Mesodermal cell (in vitro differentiated cells): ENCODE measurements at regions not wholly inside any gene's neighbourhood (a gene's known extent, or its start where the extent isn't known, plus 50 kb on each side); places are given as distances from the start of the nearest gene placed in this dataset.
A peak's percentile ranks its signal among the peaks of the same experiment; 100 is the strongest.

Source experiments
- H3K27ac ChIP-seq: 2 replicates; pipeline ENCODE4 v1.7.0; 2013; ENCODE audit warnings: mild to moderate bottlenecking, low read depth, low read length, moderate library complexity; ENCODE audit not compliant: severe bottlenecking
- H3K36me3 ChIP-seq: 2 replicates; pipeline ENCODE4 v1.7.1; 2013; ENCODE audit warnings: mild to moderate bottlenecking, low read length, moderate library complexity; ENCODE audit not compliant: control insufficient read depth, insufficient read depth
- H3K4me1 ChIP-seq: one replicate; pipeline ENCODE4 v1.7.1; 2013; ENCODE audit warnings: mild to moderate bottlenecking, low read length; ENCODE audit not compliant: insufficient read depth, control insufficient read depth, poor library complexity, severe bottlenecking
- H3K4me3 ChIP-seq: 2 replicates; pipeline ENCODE4 v1.7.0; 2013; ENCODE audit warnings: low read length, control low read depth, mild to moderate bottlenecking; ENCODE audit not compliant: insufficient read depth, poor library complexity, severe bottlenecking; ENCODE audit errors: extremely low read depth
- H3K9me3 ChIP-seq: 2 replicates; pipeline ENCODE4 v1.7.1; 2013; ENCODE audit warnings: mild to moderate bottlenecking, low read length, moderate library complexity; ENCODE audit not compliant: control insufficient read depth
- WGBS, 2 experiments: methylation state at CpG; one replicate each; pipeline ENCODE4 v1.1.5; 2013; ENCODE audit warnings: missing lambda C conversion rate in 2 of 2; ENCODE audit not compliant: insufficient coverage in 2 of 2; 5-methylcytosine and 5-hydroxymethylcytosine counted together

GRCh38 chr14:95466506-95466905, 49.9 kb downstream of the SYNE3 start:
- H3K36me3 ChIP-seq: peaks cover 5% of the 10 kb centered on the region
- no peak overlapping the region for H3K4me3 ChIP-seq
- WGBS, 2 experiments: 48 to 63% methylated on average over 3 to 4 of the region's 4 CpGs
- H3K4me1 ChIP-seq: peaks cover 9% of the 10 kb centered on the region
- no peak overlapping the region for H3K27ac ChIP-seq
- H3K9me3 ChIP-seq: no peaks in the 10 kb centered on the region

GRCh38 chr14:95465936-95466335, 50.5 kb downstream of the SYNE3 start:
- H3K4me3 ChIP-seq: no peak overlapping the region
- peaks cover 5% of the 10 kb centered on the region for H3K36me3 ChIP-seq
- peaks cover 14% of the 10 kb centered on the region for H3K4me1 ChIP-seq
- no peaks in the 10 kb centered on the region for H3K9me3 ChIP-seq
- H3K27ac ChIP-seq: no peak overlapping the region
- WGBS, 2 experiments: 91 to 93% methylated on average over 12 to 15 of the region's 15 CpGs

DNA sequence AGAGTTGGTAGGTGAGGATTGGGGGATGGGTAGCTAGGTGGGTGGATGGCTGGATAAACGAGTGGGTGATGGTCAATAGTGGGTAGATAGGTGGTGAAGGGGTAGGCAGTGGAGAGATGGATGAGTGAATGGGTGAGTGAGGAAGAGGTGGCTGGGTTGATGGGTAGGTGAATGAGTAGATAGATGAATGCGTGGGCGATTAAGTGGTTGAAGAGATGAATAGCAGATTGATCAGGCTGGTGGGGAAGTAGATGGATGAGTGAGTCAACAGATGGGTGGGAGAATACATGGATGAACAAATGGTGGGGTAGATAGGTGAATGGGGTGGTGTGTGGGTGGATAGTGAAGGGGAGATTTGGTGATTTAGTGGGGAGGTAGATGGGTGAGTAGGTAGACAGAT, 51.1 kb downstream of the SYNE3 start:
- no peak overlapping the region for H3K4me3 ChIP-seq
- H3K36me3 ChIP-seq: peaks cover 5% of the 10 kb centered on the region
- no peak overlapping the region for H3K27ac ChIP-seq
- H3K9me3 ChIP-seq: no peaks in the 10 kb centered on the region
- H3K4me1 ChIP-seq: peaks cover 20% of the 10 kb centered on the region
- WGBS, 2 experiments: 88 to 93% methylated on average over 2 of the region's 3 CpGs

DNA sequence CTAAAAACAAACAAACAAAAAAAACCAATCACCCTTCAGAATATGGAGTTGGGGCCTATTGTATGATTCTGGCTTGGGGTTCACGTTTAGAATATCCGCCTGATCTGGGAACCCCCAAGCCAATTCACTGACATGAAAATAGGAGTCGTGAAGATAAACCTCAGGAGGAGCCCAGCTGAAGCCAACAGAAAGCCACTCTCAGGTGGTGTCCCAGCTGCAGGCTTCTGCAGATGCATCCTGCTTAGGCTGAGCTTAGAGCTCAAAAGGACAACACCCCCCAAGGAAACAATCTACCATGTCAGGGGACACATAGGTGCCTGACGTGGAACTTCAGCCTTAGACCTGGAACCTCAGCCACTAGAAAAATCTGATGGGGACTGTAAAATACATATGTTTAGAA, 51.9 kb downstream of the SYNE3 start:
- H3K27ac ChIP-seq: no peak overlapping the region
- H3K36me3 ChIP-seq: peaks cover 2% of the 10 kb centered on the region
- no peak overlapping the region for H3K4me3 ChIP-seq
- H3K9me3 ChIP-seq: no peaks in the 10 kb centered on the region
- H3K4me1 ChIP-seq: peaks cover 21% of the 10 kb centered on the region
- 98 to 100% methylated on average over 1 to 4 of the region's 4 CpGs for WGBS, 2 experiments

DNA sequence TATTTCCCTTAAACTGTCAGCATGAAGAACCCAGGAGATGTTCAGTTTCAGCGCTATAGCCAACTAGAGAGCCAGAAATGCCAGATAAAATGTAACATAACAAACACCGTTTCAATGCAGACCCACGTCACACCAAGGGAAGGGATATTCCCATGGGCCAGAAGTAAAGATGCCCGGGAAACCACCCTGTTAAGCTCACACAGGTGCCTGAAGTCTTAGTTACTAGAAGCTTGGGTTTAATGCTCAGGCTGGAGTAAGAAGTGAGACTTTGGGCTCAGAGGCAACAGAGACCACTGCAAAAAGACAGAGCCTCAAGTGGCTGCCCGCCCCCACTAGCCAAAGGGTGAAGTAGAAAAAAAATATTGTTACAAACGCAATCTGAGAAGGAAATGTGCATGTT, 52.3 kb downstream of the SYNE3 start:
- H3K4me1 ChIP-seq: peaks cover 18% of the 10 kb centered on the region
- peaks cover 2% of the 10 kb centered on the region for H3K36me3 ChIP-seq
- 89 to 100% methylated on average over 2 to 4 of the region's 6 CpGs for WGBS, 2 experiments
- H3K27ac ChIP-seq: no peak overlapping the region
- no peaks in the 10 kb centered on the region for H3K9me3 ChIP-seq
- no peak overlapping the region for H3K4me3 ChIP-seq

- no peak overlapping the region for H3K4me3 ChIP-seq
- H3K4me1 ChIP-seq: peaks cover 26% of the 10 kb centered on the region
- H3K9me3 ChIP-seq: no peaks in the 10 kb centered on the region
- WGBS, 2 experiments: 73 to 86% methylated on average over 8 to 9 of the region's 9 CpGs
- no peak overlapping the region for H3K27ac ChIP-seq
- peaks cover 2% of the 10 kb centered on the region for H3K36me3 ChIP-seq
These were observed 53.1 kb downstream of the SYNE3 start for GRCh38 chr14:95463171-95463901.

DNA sequence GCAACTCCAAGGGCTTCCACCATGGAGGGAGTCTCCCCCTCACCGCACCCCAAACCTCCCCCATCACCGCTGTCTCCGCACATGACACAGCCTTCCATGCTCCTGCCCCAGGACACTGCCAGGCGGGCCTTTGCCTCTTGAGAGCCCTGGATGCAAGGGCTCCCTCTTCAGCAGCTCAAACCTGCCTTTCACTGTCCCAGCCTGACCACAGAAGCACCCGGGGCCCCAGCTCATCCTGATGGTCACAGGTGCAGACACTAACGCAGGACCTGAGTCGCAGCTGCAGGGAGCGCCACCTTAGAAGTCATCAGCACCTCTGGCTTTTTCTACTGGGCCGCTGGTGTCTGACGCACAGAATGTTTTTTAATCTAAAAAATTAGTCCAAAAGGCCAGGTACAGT, 54.0 kb downstream of the SYNE3 start:
- peaks cover 2% of the 10 kb centered on the region for H3K36me3 ChIP-seq
- H3K4me1 ChIP-seq: peaks cover 26% of the 10 kb centered on the region
- no peaks in the 10 kb centered on the region for H3K9me3 ChIP-seq
- no peak overlapping the region for H3K4me3 ChIP-seq
- 94 to 97% methylated on average over 9 to 10 of the region's 10 CpGs for WGBS, 2 experiments
- no peak overlapping the region for H3K27ac ChIP-seq

GRCh38 chr14:95460647-95461478, 55.6 kb downstream of the SYNE3 start:
- no peaks in the 10 kb centered on the region for H3K9me3 ChIP-seq
- 7 to 12% methylated on average over 23 to 27 of the region's 29 CpGs for WGBS, 2 experiments
- H3K27ac ChIP-seq: peak overlapping the region; percentile 67
- H3K4me1 ChIP-seq: peaks cover 26% of the 10 kb centered on the region
- peak overlapping the region; percentile 5 for H3K4me3 ChIP-seq
- H3K36me3 ChIP-seq: no peaks in the 10 kb centered on the region

DNA sequence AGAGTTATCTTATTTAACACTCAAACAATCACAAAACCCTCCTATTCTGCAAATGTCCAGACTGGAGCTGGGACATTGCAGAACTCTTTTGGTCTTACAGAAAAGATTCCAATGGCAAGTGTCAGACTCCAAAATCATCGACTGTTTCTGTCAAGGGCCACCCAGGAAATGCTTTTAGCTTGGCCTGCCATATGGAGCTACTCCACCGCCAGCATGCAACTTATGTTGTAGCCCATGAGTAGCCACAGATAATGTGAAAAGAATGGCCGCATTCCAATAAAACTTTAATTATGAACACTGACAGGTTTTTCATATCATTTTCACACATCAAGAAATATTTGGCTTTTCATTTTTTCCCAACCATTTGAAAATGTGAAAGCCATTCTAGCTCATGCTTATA, 57.5 kb downstream of the SYNE3 start:
- H3K4me1 ChIP-seq: peaks cover 26% of the 10 kb centered on the region
- no peak overlapping the region for H3K27ac ChIP-seq
- 93 to 100% methylated on average over 2 to 3 of the region's 3 CpGs for WGBS, 2 experiments
- H3K4me3 ChIP-seq: no peak overlapping the region
- no peaks in the 10 kb centered on the region for H3K9me3 ChIP-seq
- no peaks in the 10 kb centered on the region for H3K36me3 ChIP-seq

DNA sequence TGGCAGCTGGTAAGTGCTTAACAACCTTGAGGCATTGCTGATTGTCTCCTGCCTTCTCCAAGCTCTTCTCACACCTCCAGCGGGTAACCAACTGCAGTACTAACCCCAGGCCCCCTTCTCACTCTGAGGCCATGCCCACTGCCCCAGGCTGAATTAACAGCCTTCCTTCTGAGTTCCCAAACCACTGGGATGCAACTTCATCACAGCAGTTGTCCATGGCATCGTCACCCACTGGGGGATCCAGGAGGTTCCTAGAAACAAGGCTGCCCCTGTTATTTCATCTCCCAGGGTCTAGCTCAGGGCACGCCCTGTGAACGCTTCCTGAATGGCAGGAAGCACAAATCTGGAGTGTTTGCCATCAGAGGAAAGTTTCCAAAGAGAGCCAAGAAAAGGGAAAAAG, 58.0 kb downstream of the SYNE3 start:
- peaks cover 26% of the 10 kb centered on the region for H3K4me1 ChIP-seq
- no peak overlapping the region for H3K27ac ChIP-seq
- H3K36me3 ChIP-seq: no peaks in the 10 kb centered on the region
- no peaks in the 10 kb centered on the region for H3K9me3 ChIP-seq
- WGBS, 2 experiments: 94 to 95% methylated on average over 4 of the region's 4 CpGs
- H3K4me3 ChIP-seq: no peak overlapping the region

GRCh38 chr14:95456281-95456680, 60.2 kb downstream of the SYNE3 start:
- H3K9me3 ChIP-seq: no peaks in the 10 kb centered on the region
- 89 to 91% methylated on average over 2 to 7 of the region's 8 CpGs for WGBS, 2 experiments
- no peak overlapping the region for H3K27ac ChIP-seq
- H3K36me3 ChIP-seq: peaks cover 3% of the 10 kb centered on the region
- H3K4me1 ChIP-seq: peaks cover 17% of the 10 kb centered on the region
- H3K4me3 ChIP-seq: no peak overlapping the region
